ENCODE measurements at regions not wholly inside any gene's neighbourhood (a gene's known extent, or its start where the extent isn't known, plus 50 kb on each side); places are given as distances from the start of the nearest gene placed in this dataset.

DNA sequence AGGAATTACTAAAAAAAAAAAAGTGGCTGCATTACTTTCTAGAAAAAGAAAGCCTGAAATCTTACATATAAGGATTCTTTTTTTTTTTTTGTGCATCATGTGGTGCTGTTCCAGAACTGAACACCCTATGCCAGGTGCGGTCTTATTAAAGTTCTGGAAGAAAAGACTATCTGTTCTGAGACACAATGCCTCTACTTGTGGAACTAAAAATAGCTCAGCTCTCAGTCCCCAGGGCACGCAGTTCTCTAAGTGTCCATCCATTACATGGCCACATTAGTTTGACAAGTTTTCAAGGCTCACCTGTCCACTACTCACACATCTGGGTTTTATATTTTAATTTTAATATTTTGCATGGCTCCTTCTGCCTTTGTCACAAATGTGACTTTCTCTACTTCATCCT lies 126.6 kb upstream of the ADAMTS9 start:
- H3K4me3 ChIP-seq (ENCODE audit: low read length): no peak overlapping the region
- TF ChIP-seq, protein P1, sequence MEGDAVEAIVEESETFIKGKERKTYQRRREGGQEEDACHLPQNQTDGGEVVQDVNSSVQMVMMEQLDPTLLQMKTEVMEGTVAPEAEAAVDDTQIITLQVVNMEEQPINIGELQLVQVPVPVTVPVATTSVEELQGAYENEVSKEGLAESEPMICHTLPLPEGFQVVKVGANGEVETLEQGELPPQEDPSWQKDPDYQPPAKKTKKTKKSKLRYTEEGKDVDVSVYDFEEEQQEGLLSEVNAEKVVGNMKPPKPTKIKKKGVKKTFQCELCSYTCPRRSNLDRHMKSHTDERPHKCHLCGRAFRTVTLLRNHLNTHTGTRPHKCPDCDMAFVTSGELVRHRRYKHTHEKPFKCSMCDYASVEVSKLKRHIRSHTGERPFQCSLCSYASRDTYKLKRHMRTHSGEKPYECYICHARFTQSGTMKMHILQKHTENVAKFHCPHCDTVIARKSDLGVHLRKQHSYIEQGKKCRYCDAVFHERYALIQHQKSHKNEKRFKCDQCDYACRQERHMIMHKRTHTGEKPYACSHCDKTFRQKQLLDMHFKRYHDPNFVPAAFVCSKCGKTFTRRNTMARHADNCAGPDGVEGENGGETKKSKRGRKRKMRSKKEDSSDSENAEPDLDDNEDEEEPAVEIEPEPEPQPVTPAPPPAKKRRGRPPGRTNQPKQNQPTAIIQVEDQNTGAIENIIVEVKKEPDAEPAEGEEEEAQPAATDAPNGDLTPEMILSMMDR (conservative IDR thresholded peaks at IDR 0.05; ENCODE audit: low read depth, low read length): no peak
- DNase-seq (ENCODE audit: low read depth): no peak

DNA sequence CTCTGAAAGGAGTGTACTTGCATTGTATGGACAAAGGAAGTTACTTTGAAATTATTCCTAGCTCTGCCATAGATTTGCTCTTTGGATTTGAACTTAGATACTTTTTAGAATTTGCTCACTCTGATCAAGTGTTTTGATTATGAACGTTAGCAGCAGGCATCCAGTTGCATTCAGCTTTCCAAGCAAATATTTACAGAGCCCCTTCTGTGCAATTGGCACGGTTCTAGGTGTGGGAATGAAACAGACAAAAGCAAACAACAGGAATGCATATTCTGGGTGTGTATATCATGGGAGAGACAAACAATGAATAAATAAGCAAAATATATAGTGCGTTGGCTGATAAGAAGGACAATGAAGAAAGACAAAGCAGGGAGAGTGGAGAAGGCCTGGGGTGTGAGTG lies 125.5 kb upstream of the ADAMTS9 start:
- no peak for DNase-seq (ENCODE audit: low read depth)
- H3K4me3 ChIP-seq (ENCODE audit: low read length): no peak overlapping the region
- TF ChIP-seq, protein P1 (conservative IDR thresholded peaks at IDR 0.05; ENCODE audit: low read depth, low read length): no peak

DNA sequence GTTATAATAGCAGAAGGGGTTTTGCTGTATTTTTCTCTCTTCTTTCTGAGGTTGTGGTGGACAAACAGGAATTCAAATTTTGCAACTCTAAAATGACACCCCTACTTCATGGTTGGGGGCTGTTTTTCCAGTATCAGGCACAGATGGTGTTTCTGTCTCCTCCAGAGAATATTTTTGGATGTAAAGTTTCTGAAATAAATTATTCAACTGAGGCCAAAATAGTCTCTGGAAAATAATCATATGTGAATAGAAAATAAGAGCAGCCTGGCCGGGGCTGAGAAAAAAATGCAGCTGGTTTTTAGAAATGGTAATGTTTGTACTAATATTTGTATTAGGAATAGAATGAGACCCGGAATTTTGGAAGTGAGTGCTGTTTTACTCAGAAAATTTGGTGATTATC lies 121.3 kb upstream of the ADAMTS9 start:
- no peak overlapping the region for H3K4me3 ChIP-seq (ENCODE audit: low read length)
- TF ChIP-seq, protein P1 (conservative IDR thresholded peaks at IDR 0.05; ENCODE audit: low read depth, low read length): no peak
- no peak for DNase-seq (ENCODE audit: low read depth)

DNA sequence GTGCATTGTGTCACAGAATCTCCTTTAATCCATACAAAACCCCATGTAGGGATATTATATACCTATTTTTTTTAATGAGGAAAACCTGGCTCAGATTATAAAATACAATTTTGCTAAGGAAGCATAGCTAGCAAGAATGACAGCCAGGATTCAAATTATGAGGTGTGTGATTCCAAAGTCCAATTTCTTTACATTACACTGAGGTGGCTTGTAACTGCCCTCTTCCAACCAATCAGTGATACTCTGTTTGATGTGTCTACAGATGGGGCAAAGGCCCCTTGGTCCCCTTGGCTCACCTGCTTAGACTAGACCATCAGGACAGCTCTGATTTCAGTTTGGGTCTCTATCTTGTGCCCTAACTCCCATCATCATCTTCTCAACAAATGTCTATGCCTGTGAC lies 120.3 kb upstream of the ADAMTS9 start:
- no peak overlapping the region for H3K4me3 ChIP-seq (ENCODE audit: low read length)
- TF ChIP-seq, protein P1 (conservative IDR thresholded peaks at IDR 0.05; ENCODE audit: low read depth, low read length): no peak
- no peak for DNase-seq (ENCODE audit: low read depth)

DNA sequence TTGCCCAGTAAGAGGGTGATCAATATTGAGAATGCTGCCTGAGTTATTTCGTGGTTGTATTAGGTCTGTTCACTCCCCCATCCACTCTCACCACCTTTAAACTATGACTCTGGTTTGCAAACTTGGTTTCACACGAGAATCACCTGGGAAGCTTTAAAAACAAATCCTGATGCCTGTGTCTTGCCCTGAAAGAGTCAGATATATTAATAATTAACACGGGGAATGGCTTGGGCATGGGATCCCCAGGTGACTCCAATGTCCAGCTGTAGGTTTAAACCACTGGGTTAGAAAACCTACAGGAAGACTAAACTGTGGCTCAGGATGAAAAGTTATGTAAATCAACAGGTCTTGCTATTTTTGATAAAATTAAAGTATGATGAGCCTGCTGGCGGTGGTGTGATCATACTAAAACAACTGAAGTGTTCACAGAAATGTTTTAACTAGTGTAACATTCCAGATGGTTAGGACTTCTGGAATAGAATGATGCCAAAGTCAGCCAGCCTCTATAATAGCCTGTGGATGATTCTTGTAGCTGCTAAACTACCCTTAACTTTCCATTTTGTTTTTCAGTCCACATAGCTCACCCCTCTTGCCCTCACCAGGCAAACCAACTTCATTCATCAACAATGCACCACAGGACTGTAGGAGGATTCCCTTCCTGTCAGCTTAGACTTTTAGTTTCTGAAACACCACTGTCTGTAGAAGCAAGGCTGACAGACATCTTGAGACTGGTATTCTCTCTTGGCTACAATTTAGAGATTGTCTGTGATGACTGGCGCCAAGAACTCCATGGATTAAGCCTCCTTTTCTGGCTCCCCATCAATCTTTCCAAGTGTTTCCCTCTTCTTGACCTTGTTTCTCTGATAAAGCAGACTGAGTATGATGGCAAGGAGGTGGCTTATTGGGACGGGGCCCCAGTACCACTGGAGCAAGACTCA lies 119.1 kb upstream of the ADAMTS9 start:
- TF ChIP-seq, protein P1 (conservative IDR thresholded peaks at IDR 0.05; ENCODE audit: low read depth, low read length): no peak
- DNase-seq (ENCODE audit: low read depth): no peak
- no peak overlapping the region for H3K4me3 ChIP-seq (ENCODE audit: low read length)

DNA sequence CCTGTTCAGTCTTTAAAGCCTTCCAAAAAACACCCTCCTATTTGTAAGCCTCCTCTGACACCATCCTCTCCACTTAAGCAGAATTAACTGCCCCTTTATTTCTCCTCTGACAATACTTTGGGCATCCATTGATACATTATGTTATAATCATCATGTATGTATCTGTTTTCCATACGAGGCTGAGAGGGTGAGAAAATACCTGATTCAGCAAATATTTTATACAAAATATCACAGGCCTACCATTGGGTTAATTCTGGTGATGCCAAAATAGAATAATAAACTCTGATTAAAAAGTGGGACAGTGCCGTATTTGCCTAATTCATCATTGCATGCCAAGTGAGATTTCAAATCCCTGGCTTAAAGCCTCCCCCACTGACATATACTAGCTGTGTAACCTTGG lies 118.2 kb upstream of the ADAMTS9 start:
- no peak overlapping the region for H3K4me3 ChIP-seq (ENCODE audit: low read length)
- TF ChIP-seq, protein P1 (conservative IDR thresholded peaks at IDR 0.05; ENCODE audit: low read depth, low read length): no peak
- no peak for DNase-seq (ENCODE audit: low read depth)

DNA sequence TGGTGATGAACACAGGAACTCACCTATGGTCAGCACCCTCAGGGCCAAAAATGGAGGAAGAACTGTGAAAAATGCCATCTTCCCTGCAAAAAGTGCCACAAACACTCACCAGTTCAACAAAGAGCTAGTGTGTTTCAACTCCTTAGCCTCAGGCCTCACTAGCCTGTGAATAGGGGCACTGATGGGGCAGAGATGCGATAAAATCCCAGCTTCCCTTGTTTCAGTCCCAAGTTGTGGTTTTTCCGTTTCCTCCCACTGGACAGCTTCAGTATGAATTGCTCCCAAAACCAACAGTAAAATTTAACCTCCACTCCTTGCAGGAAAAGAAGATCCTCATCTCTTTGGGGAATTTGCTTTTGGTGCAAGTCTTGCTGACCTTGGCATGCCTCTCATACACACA lies 117.4 kb upstream of the ADAMTS9 start:
- no peak overlapping the region for H3K4me3 ChIP-seq (ENCODE audit: low read length)
- TF ChIP-seq, protein P1 (conservative IDR thresholded peaks at IDR 0.05; ENCODE audit: low read depth, low read length): no peak

More for the DNA sequence above, 117.4 kb upstream of the ADAMTS9 start:
- no peak for DNase-seq (ENCODE audit: low read depth)
